Activated CD4-positive, alpha-beta T cell treated with anti-CD3 and anti-CD28 coated beads, Interleukin-2, Interleukin-4, amounts not matched to agents 100 ng/mL and 50 ng/mL, durations not matched to agents 16 hours and 8 hours (primary cell): ENCODE measurements at regions not wholly inside any gene's neighbourhood (a gene's known extent, or its start where the extent isn't known, plus 50 kb on each side); places are given as distances from the start of the nearest gene placed in this dataset.

ENCODE experiments used
- DNase-seq: peaks from one replicate; pipeline ENCODE4 v3.0.0-alpha.2; 2020; ENCODE audit warnings: low spot score

- DNase-seq: no peak
Observed at GRCh38 chr21:18954441-18954844, 550.9 kb upstream of the TMPRSS15 start.

- no peak for DNase-seq
Observed at GRCh38 chr21:18959817-18960216, 556.2 kb upstream of the TMPRSS15 start.

GRCh38 chr21:18960306-18960705 lies 556.7 kb upstream of the TMPRSS15 start:
- no peak for DNase-seq

- DNase-seq: no peak
Observed at GRCh38 chr21:18970416-18970815, 566.8 kb upstream of the TMPRSS15 start.

- DNase-seq: no peak
Observed at GRCh38 chr21:18970941-18971340, 567.4 kb upstream of the TMPRSS15 start.

- DNase-seq: no peak
Observed at GRCh38 chr21:18985584-18985983, 582.0 kb upstream of the TMPRSS15 start.

GRCh38 chr21:18986197-18986596 lies 582.6 kb upstream of the TMPRSS15 start:
- no peak for DNase-seq

GRCh38 chr21:18987520-18988026 lies 584.0 kb upstream of the TMPRSS15 start:
- DNase-seq: no peak

- no peak for DNase-seq
Observed at GRCh38 chr21:18989953-18990495, 586.4 kb upstream of the TMPRSS15 start.

GRCh38 chr21:18991846-18992245 lies 588.3 kb upstream of the TMPRSS15 start:
- DNase-seq: no peak

- DNase-seq: no peak
Observed at GRCh38 chr21:19010251-19010650, 606.7 kb upstream of the TMPRSS15 start.

GRCh38 chr21:19010996-19011395 lies 607.4 kb upstream of the TMPRSS15 start:
- no peak for DNase-seq

- no peak for DNase-seq
Observed at GRCh38 chr21:19011451-19011850, 607.9 kb upstream of the TMPRSS15 start.

- DNase-seq: no peak
Observed at GRCh38 chr21:19013916-19014315, 610.3 kb upstream of the TMPRSS15 start.

GRCh38 chr21:19018529-19018928 lies 614.9 kb upstream of the TMPRSS15 start:
- no peak for DNase-seq

- no peak for DNase-seq
Observed at GRCh38 chr21:19022978-19023377, 619.4 kb upstream of the TMPRSS15 start.

GRCh38 chr21:19026911-19027310 lies 623.3 kb upstream of the TMPRSS15 start:
- no peak for DNase-seq

GRCh38 chr21:19029816-19030215 lies 626.2 kb upstream of the TMPRSS15 start:
- no peak for DNase-seq

GRCh38 chr21:19031953-19032352 lies 628.4 kb upstream of the TMPRSS15 start:
- DNase-seq: no peak

GRCh38 chr21:19034041-19034440 lies 630.5 kb upstream of the TMPRSS15 start:
- DNase-seq: no peak

- DNase-seq: no peak
Observed at GRCh38 chr21:19034560-19034959, 631.0 kb upstream of the TMPRSS15 start.

GRCh38 chr21:19045876-19046275 lies 642.3 kb upstream of the TMPRSS15 start:
- DNase-seq: no peak

GRCh38 chr21:19048098-19048672 lies 644.6 kb upstream of the TMPRSS15 start:
- no peak for DNase-seq

GRCh38 chr21:19049567-19049966 lies 646.0 kb upstream of the TMPRSS15 start:
- no peak for DNase-seq
